ENCODE measurements at regions not wholly inside any gene's neighbourhood (a gene's known extent, or its start where the extent isn't known, plus 50 kb on each side); places are given as distances from the start of the nearest gene placed in this dataset.
A peak's percentile ranks its signal among the peaks of the same experiment; 100 is the strongest.

- no peak overlapping the region for H3K27ac ChIP-seq (ENCODE audit: extremely low read length, insufficient read depth, low read length)
- H2AFZ ChIP-seq (ENCODE audit: low read length), result no peak overlapping the region
- in situ Hi-C loops (cut with HindIII; ENCODE audit: extremely low pct_ligation_motif_present, low pct_unique_long_range_greater_than_20kb), result no loop called here
- peaks cover 28% of the 10 kb centered on the region for H3K4me1 ChIP-seq (ENCODE audit: insufficient read depth, low read length)
- no peaks in the 10 kb centered on the region for H4K20me1 ChIP-seq (ENCODE audit: insufficient read depth, low read length)
- peak overlapping the region; percentile 21; the same call in 1 of the 2 replicates for H3K4me2 ChIP-seq (ENCODE audit: low read depth, low read length)
- intact Hi-C loops (cut with micrococcal nuclease; ENCODE audit: unreplicated experiment), result no loop called here
- POLR2A ChIA-PET, result no interaction called here
- DNase-seq (ENCODE audit: low spot score) (peak; percentile 73), FAIRE-seq (peak; percentile 28), ATAC-seq (peak; percentile 74)
- WGBS (ENCODE audit: low lambda C conversion rate), result 86% methylated on average over 2 of the region's 2 CpGs
- no peaks in the 10 kb centered on the region for H3K9me3 ChIP-seq (ENCODE audit: low read length)
- H3K79me2 ChIP-seq (ENCODE audit: insufficient read depth, low read length), result no peaks in the 10 kb centered on the region
- no peak overlapping the region for H3K9ac ChIP-seq (ENCODE audit: insufficient read depth, low read depth, low read length)
- H3K27me3 ChIP-seq (ENCODE audit: control insufficient read depth in 1 of 2, insufficient read depth in 2 of 2, low read length in 2 of 2), result no peaks in the 10 kb centered on the region
- no TSS peak for BruUV-seq (replicated peaks)
- no peaks in the 10 kb centered on the region for H3K36me3 ChIP-seq (replicated peaks in 1 of 2; ENCODE audit: control insufficient read depth in 1 of 2, insufficient read depth in 2 of 2, low read length in 2 of 2)
- CTCF ChIA-PET (ENCODE audit: low intra/inter-chr PET ratio, low total read pairs), result no interaction called here
- no peak overlapping the region for H3K4me3 ChIP-seq (replicated peaks in 1 of 3; ENCODE audit: insufficient read depth in 1 of 3, low read depth in 2 of 3, low read length in 3 of 3)
- TF ChIP-seq SNAI1 (CRISPR knock-in tag; IDR thresholded peaks at IDR 0.05; ENCODE audit: borderline replicate concordance) (no peak), ZNF747 (CRISPR knock-in tag; IDR thresholded peaks at IDR 0.05; ENCODE audit: borderline replicate concordance) (no peak), FOXA3 (CRISPR knock-in tag; IDR thresholded peaks at IDR 0.05) (peak; percentile 83), TCF7 (IDR thresholded peaks at IDR 0.05; ENCODE audit: low read depth) (peak; percentile 30; the same call in 1 of the 2 replicates), CBFB (CRISPR knock-in tag; IDR thresholded peaks at IDR 0.05) (no peak), U2AF2 (IDR thresholded peaks at IDR 0.05; ENCODE audit: low read depth, low read length) (no peak), POLR2A (IDR thresholded peaks at IDR 0.05; ENCODE audit: insufficient read depth in 1 of 2, low read depth in 2 of 2, low read length in 2 of 2) (no peak), NBN (conservative IDR thresholded peaks at IDR 0.05) (no peak), YEATS2 (CRISPR knock-in tag; IDR thresholded peaks at IDR 0.05; ENCODE audit: borderline replicate concordance) (no peak), ZMYM4 (CRISPR knock-in tag; IDR thresholded peaks at IDR 0.05) (peak; percentile 75), SMARCC2 (IDR thresholded peaks at IDR 0.05) (no peak), KLF12 (CRISPR knock-in tag; IDR thresholded peaks at IDR 0.05; ENCODE audit: borderline replicate concordance) (no peak), MTERF4 (CRISPR knock-in tag; IDR thresholded peaks at IDR 0.05) (no peak), TBL1XR1 (IDR thresholded peaks at IDR 0.05; ENCODE audit: borderline replicate concordance, low read length, partially characterized antibody) (no peak), ZNF354B (CRISPR knock-in tag; IDR thresholded peaks at IDR 0.05) (no peak), ZNF256 (CRISPR knock-in tag; conservative IDR thresholded peaks at IDR 0.05) (no peak), FUBP1 (CRISPR knock-in tag; IDR thresholded peaks at IDR 0.05; ENCODE audit: borderline replicate concordance) (no peak), FOSL1 (CRISPR knock-in tag; IDR thresholded peaks at IDR 0.05; ENCODE audit: borderline replicate concordance) (no peak), TBX3 (IDR thresholded peaks at IDR 0.05; ENCODE audit: borderline replicate concordance) (no peak), SP140L (CRISPR knock-in tag; IDR thresholded peaks at IDR 0.05; ENCODE audit: borderline replicate concordance) (no peak), ATF2 (CRISPR knock-in tag; IDR thresholded peaks at IDR 0.05) (0 out of 2 replicates have a peak, but pooled peaks have one; percentile 33), ZNF724P (CRISPR knock-in tag; IDR thresholded peaks at IDR 0.05; ENCODE audit: borderline replicate concordance) (no peak), PHF20 (CRISPR knock-in tag; IDR thresholded peaks at IDR 0.05) (no peak), ZBTB8A (CRISPR knock-in tag; IDR thresholded peaks at IDR 0.05; ENCODE audit: borderline replicate concordance, low read depth) (no peak), ZMYM3 (CRISPR knock-in tag; IDR thresholded peaks at IDR 0.05) (no peak)
These were observed 192.2 kb upstream of the RHOBTB1 start for GRCh38 chr10:61136139-61136538.
